IMR-90 (cell line): ENCODE measurements at regions not wholly inside any gene's neighbourhood (a gene's known extent, or its start where the extent isn't known, plus 50 kb on each side); places are given as distances from the start of the nearest gene placed in this dataset.

Experiments used
- ATAC-seq: fragments of 200-7000 bp; cut with Tn5 transposase; 2 replicates; pipeline ENCODE4 v1.9.1; 2020; ENCODE audit warnings: low read depth, mild to moderate bottlenecking, moderate library complexity
- BruUV-seq: library from RNA; stranded (reverse); fragments of 400-500 nt; replicated peaks from 2 replicates; lab custom pipeline; 2021; lab: Mats Ljungman, UMichigan
- CTCF ChIA-PET: fragments of 300-600 bp; formaldehyde crosslinking; extraction: SDS; loops from one replicate; lab custom pipeline; 2021; ENCODE audit warnings: antibody characterized with exemption; lab: Yijun Ruan, JAX
- POLR2A ChIA-PET: fragments of 300-600 bp; sonication (Branson Sonifier 250); formaldehyde crosslinking; loops from one replicate; lab custom pipeline; 2022; ENCODE audit warnings: antibody characterized with exemption; ENCODE audit not compliant: unreplicated experiment; lab: Charles Lee
- DNase-seq: peaks from one replicate; pipeline ENCODE4 v3.0.0; 2013
- H2AFZ ChIP-seq: replicated peaks from 2 replicates; pipeline ENCODE3; 2013; ENCODE audit warnings: low read length, mild to moderate bottlenecking; ENCODE audit not compliant: poor library complexity
- H2AK5ac ChIP-seq: 2 replicates; pipeline ENCODE4 v1.6.1; 2013; ENCODE audit warnings: low read depth, low read length, inconsistent platforms
- H2AK9ac ChIP-seq: replicated peaks from 2 replicates; pipeline ENCODE3; 2013; ENCODE audit warnings: mild to moderate bottlenecking, low read depth, low read length, moderate library complexity; ENCODE audit not compliant: poor library complexity
- H2BK120ac ChIP-seq: 2 replicates; pipeline ENCODE4 v1.6.1; 2013; ENCODE audit warnings: low read depth, low read length, inconsistent platforms
- H2BK15ac ChIP-seq: 3 replicates; pipeline ENCODE4 v1.6.1; 2013; ENCODE audit warnings: low read depth, low read length, inconsistent platforms
- H2BK20ac ChIP-seq: 2 replicates; pipeline ENCODE4 v1.6.1; 2013; ENCODE audit warnings: low read depth, mild to moderate bottlenecking, inconsistent platforms, low read length, moderate library complexity
- H2BK5ac ChIP-seq: 2 replicates; pipeline ENCODE4 v1.6.1; 2013; ENCODE audit warnings: mild to moderate bottlenecking, low read depth, low read length, inconsistent platforms; ENCODE audit not compliant: poor library complexity, severe bottlenecking
- H3K14ac ChIP-seq: replicated peaks from 2 replicates; pipeline ENCODE4 v1.6.1; 2013; ENCODE audit warnings: low read depth, low read length, inconsistent platforms
- H3K18ac ChIP-seq: 2 replicates; pipeline ENCODE4 v1.6.1; 2013; ENCODE audit warnings: low read depth, low read length, control low read depth
- H3K23ac ChIP-seq: 2 replicates; pipeline ENCODE4 v1.6.1; 2013; ENCODE audit warnings: low read depth, low read length, inconsistent platforms
- H3K27ac ChIP-seq: 2 replicates; pipeline ENCODE4 v1.5.1; 2013; ENCODE audit warnings: mild to moderate bottlenecking, control low read depth, low read length; ENCODE audit not compliant: insufficient read depth
- H3K27me3 ChIP-seq: 2 replicates; pipeline ENCODE4 v1.6.1; 2013; ENCODE audit warnings: low read length; ENCODE audit not compliant: control insufficient read depth, insufficient read depth
- H3K36me3 ChIP-seq: 2 replicates; pipeline ENCODE4 v1.6.1; 2013; ENCODE audit warnings: low read length, mixed read lengths; ENCODE audit not compliant: control insufficient read depth, insufficient read depth
- H3K4ac ChIP-seq: 2 replicates; pipeline ENCODE4 v1.6.1; 2013; ENCODE audit warnings: low read depth, low read length, inconsistent platforms
- H3K4me1 ChIP-seq: 2 replicates; pipeline ENCODE4 v1.6.1; 2013; ENCODE audit warnings: low read length, mixed read lengths; ENCODE audit not compliant: control insufficient read depth, insufficient read depth
- H3K4me2 ChIP-seq: 2 replicates; pipeline ENCODE4 v1.6.1; 2013; ENCODE audit warnings: low read depth, mild to moderate bottlenecking, control low read depth, low read length, moderate library complexity
- H3K4me3 ChIP-seq: 2 replicates; pipeline ENCODE4 v1.5.1; 2013; ENCODE audit warnings: low read depth, mild to moderate bottlenecking, control low read depth, low read length, moderate library complexity; ENCODE audit not compliant: insufficient read depth
- H3K56ac ChIP-seq: 2 replicates; pipeline ENCODE4 v1.6.1; 2013; ENCODE audit warnings: low read length, inconsistent platforms; ENCODE audit not compliant: insufficient read depth; ENCODE audit errors: extremely low read depth
- H3K79me1 ChIP-seq, 2 experiments: 2 replicates each; pipeline ENCODE4 v1.6.1; 2013; ENCODE audit warnings: low read length in 2 of 2, inconsistent platforms in 1 of 2, low read depth in 1 of 2
- H3K9ac ChIP-seq: 2 replicates; pipeline ENCODE4 v1.6.1; 2013; ENCODE audit warnings: low read depth, low read length, control low read depth
- H3K9me1 ChIP-seq: 2 replicates; pipeline ENCODE4 v1.6.1; 2013; ENCODE audit warnings: low read length, inconsistent platforms; ENCODE audit not compliant: insufficient read depth
- H3K9me3 ChIP-seq: 2 replicates; pipeline ENCODE4 v1.6.1; 2013; ENCODE audit warnings: low read length; ENCODE audit not compliant: control insufficient read depth, insufficient read depth
- H4K20me1 ChIP-seq: 2 replicates; pipeline ENCODE4 v1.6.1; 2013; ENCODE audit warnings: low read length, inconsistent platforms; ENCODE audit not compliant: insufficient read depth
- H4K5ac ChIP-seq: 2 replicates; pipeline ENCODE4 v1.6.1; 2013; ENCODE audit warnings: mild to moderate bottlenecking, low read depth, low read length, control low read depth
- H4K8ac ChIP-seq, 2 experiments: 2 replicates each; pipeline ENCODE4 v1.6.1; 2013; ENCODE audit warnings: low read depth in 2 of 2, low read length in 2 of 2, control low read depth in 1 of 2, inconsistent platforms in 1 of 2
- H4K91ac ChIP-seq: 2 replicates; pipeline ENCODE4 v1.6.1; 2013; ENCODE audit warnings: low read depth, low read length, inconsistent platforms; ENCODE audit not compliant: insufficient read depth
- CEBPB ChIP-seq: IDR thresholded peaks from 2 replicates; pipeline ENCODE4 v1.6.1; 2012; ENCODE audit warnings: low read depth, low read length, improper control_type of control experiment
- CTCF ChIP-seq: conservative IDR thresholded peaks from 2 replicates; pipeline ENCODE4 v1.5.1; 2012; ENCODE audit warnings: mild to moderate bottlenecking, low read depth, low read length, improper control_type of control experiment
- MAFK ChIP-seq: IDR thresholded peaks from 2 replicates; pipeline ENCODE4 v1.6.1; 2012; ENCODE audit warnings: low read depth, low read length, improper control_type of control experiment
- RAD21 ChIP-seq: IDR thresholded peaks from 2 replicates; pipeline ENCODE4 v1.6.1; 2012; ENCODE audit warnings: low read length, improper control_type of control experiment
- RFX5 ChIP-seq: IDR thresholded peaks from 2 replicates; pipeline ENCODE4 v1.8.0; 2012; ENCODE audit warnings: low read depth, mild to moderate bottlenecking, low read length, moderate library complexity
- SMC3 ChIP-seq: fragments of 150-350 bp; IDR thresholded peaks from 2 replicates; pipeline ENCODE4 v1.6.1; 2016; ENCODE audit warnings: low read depth, mild to moderate bottlenecking, antibody characterized with exemption, low read length, moderate library complexity
- WGBS, 2 experiments: methylation state at CpG; one replicate each; pipeline versions ENCODE4 v1.1.5 to v1.1.7; 2013; ENCODE audit warnings: missing lambda C conversion rate in 2 of 2; ENCODE audit not compliant: insufficient read length in 1 of 2; ENCODE audit errors: extremely low coverage in 2 of 2; 5-methylcytosine and 5-hydroxymethylcytosine counted together
- dilution Hi-C: fragments of 300-500 bp; cut with HindIII; formaldehyde crosslinking; loops from one replicate; pipeline ENCODE4 v1.14.3; 2018; ENCODE audit warnings: low sequenced_read_pairs; ENCODE audit not compliant: unreplicated experiment
- in situ Hi-C: fragments of 300-500 bp; cut with MboI; formaldehyde crosslinking; loops from 3 replicates; pipeline ENCODE4 v1.14.3; 2019; ENCODE audit warnings: low sequenced_read_pairs, inconsistent platforms, mixed read lengths
- intact Hi-C: fragments of 100-400 bp; cut with micrococcal nuclease; formaldehyde crosslinking; loops from 2 replicates; pipeline ENCODE4 v1.10.0; 2022
- TF ChIP-seq, protein P1 (sequence below): fragments of 150-350 bp; IDR thresholded peaks from 2 replicates; pipeline ENCODE4 v1.6.1; 2017; ENCODE audit warnings: mild to moderate bottlenecking, antibody characterized with exemption, low read length, low read depth

DNA sequence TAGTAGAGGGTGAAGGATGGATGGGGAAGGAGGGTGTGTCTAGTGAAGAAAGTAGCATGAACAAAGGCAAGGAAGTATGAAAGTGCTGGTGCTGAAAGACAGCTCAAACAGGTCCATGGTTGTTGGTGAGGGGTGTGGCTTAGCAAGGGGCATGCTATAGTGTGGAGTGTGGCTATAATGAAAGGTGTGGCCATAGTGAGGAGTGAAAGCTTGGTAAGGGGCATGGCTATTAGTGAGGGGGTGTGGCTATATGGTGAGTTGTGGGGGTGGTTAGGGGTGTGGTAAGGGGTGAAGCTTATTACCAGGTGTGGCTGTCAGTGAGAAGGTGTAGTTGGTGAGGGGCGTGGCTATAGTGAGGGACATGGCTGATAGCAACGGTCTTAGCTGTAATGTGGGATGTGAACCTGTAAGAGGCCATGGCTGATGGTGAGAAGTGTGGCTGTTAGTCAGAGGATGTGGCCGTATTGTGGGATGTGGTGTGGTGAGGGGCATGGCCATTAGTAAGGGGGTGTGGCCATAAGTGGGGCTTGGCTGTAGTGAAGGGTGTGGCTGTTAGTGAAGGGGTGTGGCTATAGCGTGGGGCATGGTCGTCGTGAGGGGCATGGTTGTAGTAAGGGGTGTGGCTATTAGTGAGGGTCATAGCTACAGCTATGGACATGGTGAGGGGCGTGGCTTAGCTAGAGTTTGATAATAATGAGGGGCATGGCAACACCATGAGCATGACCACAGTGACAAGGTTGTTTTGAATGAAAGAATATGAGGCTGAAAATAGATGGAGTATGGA lies 549.6 kb downstream of the FBXO15 start:
- Histone ChIP-seq H4K8ac (no peak overlapping the region), H3K4me1 (peaks cover 2% of the 10 kb centered on the region; the same call in 1 of the 2 replicates), H2BK20ac (no peak overlapping the region), H3K79me1 (peaks cover 3 to 9% of the 10 kb centered on the region in 2 experiments; a peak in 2 of 4 replicates), H4K91ac (no peak overlapping the region), H2AFZ (no peak overlapping the region), H3K4ac (no peak overlapping the region), H2BK120ac (no peak overlapping the region), H3K18ac (no peak overlapping the region), H4K5ac (no peak overlapping the region), H3K9me3 (no peaks in the 10 kb centered on the region), H3K4me3 (no peak overlapping the region), H3K9ac (no peak overlapping the region), H2BK5ac (no peak overlapping the region), H3K14ac (no peak overlapping the region), H4K20me1 (no peaks in the 10 kb centered on the region), H3K56ac (no peak overlapping the region), H3K27me3 (no peaks in the 10 kb centered on the region), H2AK9ac (no peak overlapping the region), H3K9me1 (peaks cover 5% of the 10 kb centered on the region; the same call in 1 of the 2 replicates), H3K36me3 (no peaks in the 10 kb centered on the region), H3K23ac (no peak overlapping the region), H3K4me2 (no peak overlapping the region), H3K27ac (no peak overlapping the region), H2BK15ac (no peak overlapping the region), H2AK5ac (no peak overlapping the region)
- dilution Hi-C loops: no loop called here
- ATAC-seq: no peak
- TF ChIP-seq RAD21 (no peak), SMC3 (no peak), CEBPB (no peak), MAFK (no peak), RFX5 (no peak), CTCF (no peak)
- TF ChIP-seq, protein P1, sequence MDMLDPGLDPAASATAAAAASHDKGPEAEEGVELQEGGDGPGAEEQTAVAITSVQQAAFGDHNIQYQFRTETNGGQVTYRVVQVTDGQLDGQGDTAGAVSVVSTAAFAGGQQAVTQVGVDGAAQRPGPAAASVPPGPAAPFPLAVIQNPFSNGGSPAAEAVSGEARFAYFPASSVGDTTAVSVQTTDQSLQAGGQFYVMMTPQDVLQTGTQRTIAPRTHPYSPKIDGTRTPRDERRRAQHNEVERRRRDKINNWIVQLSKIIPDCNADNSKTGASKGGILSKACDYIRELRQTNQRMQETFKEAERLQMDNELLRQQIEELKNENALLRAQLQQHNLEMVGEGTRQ: no peak
- in situ Hi-C loops: no loop called here
- ChIA-PET CTCF (no interaction called here), POLR2A (no interaction called here)
- BruUV-seq: no TSS peak
- no peak for DNase-seq
- intact Hi-C loops: no loop called here
- WGBS, 2 experiments: 90% methylated on average over 6 of the region's 7 CpGs; no CpG with 5 or more reads in 1 of the 2 experiments
